Neural progenitor cell (in vitro differentiated cells): ENCODE measurements at regions not wholly inside any gene's neighbourhood (a gene's known extent, or its start where the extent isn't known, plus 50 kb on each side); places are given as distances from the start of the nearest gene placed in this dataset.

Experiments
- DNase-seq: peaks from one replicate; pipeline ENCODE4 v3.0.0-alpha.2; 2016; ENCODE audit warnings: low spot score
- H2AFZ ChIP-seq: fragments of 200-600 bp; sonication (generic); replicated peaks from 2 replicates; pipeline ENCODE4 v1.6.1; 2016; ENCODE audit warnings: antibody characterized with exemption
- H3F3A ChIP-seq: fragments of 200-600 bp; sonication (generic); 2 replicates; pipeline ENCODE4 v1.6.1; 2016; ENCODE audit warnings: antibody characterized with exemption, low read depth
- H3K27ac ChIP-seq: fragments of 200-600 bp; sonication (generic); 2 replicates; pipeline ENCODE4 v1.5.1; 2016; ENCODE audit warnings: mild to moderate bottlenecking
- H3K27me3 ChIP-seq: fragments of 200-600 bp; sonication (generic); 2 replicates; pipeline ENCODE4 v1.6.1; 2016; ENCODE audit warnings: mild to moderate bottlenecking, moderate library complexity
- H3K36me3 ChIP-seq: fragments of 200-600 bp; sonication (generic); 2 replicates; pipeline ENCODE4 v1.5.1; 2016
- H3K4me1 ChIP-seq: fragments of 200-600 bp; sonication (generic); 2 replicates; pipeline ENCODE4 v1.6.1; 2016; ENCODE audit warnings: mixed run types
- H3K4me2 ChIP-seq: fragments of 200-600 bp; sonication (generic); 2 replicates; pipeline ENCODE4 v1.6.1; 2016
- H3K4me3 ChIP-seq: fragments of 200-600 bp; sonication (generic); 2 replicates; pipeline ENCODE4 v1.5.1; 2016
- H3K79me2 ChIP-seq: fragments of 200-600 bp; sonication (generic); 2 replicates; pipeline ENCODE4 v1.6.1; 2016; ENCODE audit warnings: low read depth
- H3K9ac ChIP-seq: fragments of 200-600 bp; sonication (generic); 2 replicates; pipeline ENCODE4 v1.6.1; 2016
- H3K9me3 ChIP-seq: fragments of 200-600 bp; sonication (generic); 2 replicates; pipeline ENCODE4 v1.5.1; 2016; ENCODE audit warnings: low read depth
- H4K20me1 ChIP-seq: fragments of 200-600 bp; sonication (generic); 2 replicates; pipeline ENCODE4 v1.6.1; 2016; ENCODE audit warnings: low read depth
- H3K27ac Mint-ChIP-seq: 3 replicates; pipeline ENCODE4 v1.8.0; 2021; ENCODE audit warnings: mixed read lengths
- H3K27me3 Mint-ChIP-seq: 2 replicates; pipeline ENCODE4 v1.8.0; 2022; ENCODE audit warnings: low read depth, mild to moderate bottlenecking, inconsistent platforms, moderate library complexity, mixed read lengths; ENCODE audit not compliant: insufficient read depth
- H3K36me3 Mint-ChIP-seq: 3 replicates; pipeline ENCODE4 v1.8.0; 2021; ENCODE audit warnings: mixed read lengths
- H3K4me1 Mint-ChIP-seq: 3 replicates; pipeline ENCODE4 v1.8.0; 2021; ENCODE audit warnings: mixed read lengths
- H3K4me3 Mint-ChIP-seq: 3 replicates; pipeline ENCODE4 v1.8.0; 2021; ENCODE audit warnings: mild to moderate bottlenecking, moderate library complexity, mixed read lengths
- H3K9me3 Mint-ChIP-seq: 3 replicates; pipeline ENCODE4 v1.8.0; 2020; ENCODE audit warnings: mixed read lengths
- EZH2 ChIP-seq: fragments of 200-600 bp; sonication (generic); IDR thresholded peaks from 2 replicates; pipeline ENCODE4 v1.6.1; 2017; ENCODE audit warnings: antibody characterized with exemption, mild to moderate bottlenecking, moderate library complexity
- EZH2phosphoT487 ChIP-seq: fragments of 200-600 bp; sonication (generic); IDR thresholded peaks from 2 replicates; pipeline ENCODE4 v1.6.1; 2017; ENCODE audit warnings: antibody characterized with exemption
- TF ChIP-seq, protein P1 (sequence below): fragments of 200-600 bp; sonication (generic); IDR thresholded peaks from 2 replicates; pipeline ENCODE4 v1.5.1; 2017; ENCODE audit warnings: antibody characterized with exemption, mild to moderate bottlenecking

DNA sequence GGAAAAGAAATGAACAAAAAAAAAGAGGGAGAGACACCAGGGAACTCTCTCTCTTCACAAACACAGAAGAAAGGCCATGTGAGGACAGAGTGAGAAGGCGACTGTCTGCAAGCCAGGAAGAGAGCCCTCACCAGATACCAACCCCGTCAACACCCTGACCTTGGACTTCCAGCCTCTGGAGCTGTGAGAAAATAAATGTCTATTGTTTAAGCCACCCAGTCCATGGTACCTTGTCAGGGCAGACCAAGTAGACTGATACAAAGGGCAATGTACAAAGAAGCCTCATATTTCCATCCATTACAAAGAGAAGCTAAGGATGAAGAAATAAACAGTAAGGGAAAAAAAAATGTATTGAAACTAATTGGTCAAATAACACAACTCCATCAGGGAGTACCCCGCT is 146.6 kb downstream of the ZNF281 start:
- Histone ChIP-seq H2AFZ (no peak overlapping the region), H3K27me3 (no peaks in the 10 kb centered on the region), H3K4me1 (no peaks in the 10 kb centered on the region), H3K9ac (no peak overlapping the region), H3K9me3 (no peaks in the 10 kb centered on the region), H3K36me3 (no peaks in the 10 kb centered on the region), H3K4me3 (no peak overlapping the region), H3K79me2 (no peaks in the 10 kb centered on the region), H3F3A (no peaks in the 10 kb centered on the region), H3K4me2 (no peak overlapping the region), H4K20me1 (no peaks in the 10 kb centered on the region), H3K27ac (no peak overlapping the region)
- TF ChIP-seq, protein P1, sequence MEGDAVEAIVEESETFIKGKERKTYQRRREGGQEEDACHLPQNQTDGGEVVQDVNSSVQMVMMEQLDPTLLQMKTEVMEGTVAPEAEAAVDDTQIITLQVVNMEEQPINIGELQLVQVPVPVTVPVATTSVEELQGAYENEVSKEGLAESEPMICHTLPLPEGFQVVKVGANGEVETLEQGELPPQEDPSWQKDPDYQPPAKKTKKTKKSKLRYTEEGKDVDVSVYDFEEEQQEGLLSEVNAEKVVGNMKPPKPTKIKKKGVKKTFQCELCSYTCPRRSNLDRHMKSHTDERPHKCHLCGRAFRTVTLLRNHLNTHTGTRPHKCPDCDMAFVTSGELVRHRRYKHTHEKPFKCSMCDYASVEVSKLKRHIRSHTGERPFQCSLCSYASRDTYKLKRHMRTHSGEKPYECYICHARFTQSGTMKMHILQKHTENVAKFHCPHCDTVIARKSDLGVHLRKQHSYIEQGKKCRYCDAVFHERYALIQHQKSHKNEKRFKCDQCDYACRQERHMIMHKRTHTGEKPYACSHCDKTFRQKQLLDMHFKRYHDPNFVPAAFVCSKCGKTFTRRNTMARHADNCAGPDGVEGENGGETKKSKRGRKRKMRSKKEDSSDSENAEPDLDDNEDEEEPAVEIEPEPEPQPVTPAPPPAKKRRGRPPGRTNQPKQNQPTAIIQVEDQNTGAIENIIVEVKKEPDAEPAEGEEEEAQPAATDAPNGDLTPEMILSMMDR, result no peak
- TF ChIP-seq EZH2 (no peak), EZH2phosphoT487 (no peak)
- H3K36me3 Mint-ChIP-seq, result no peaks in the 10 kb centered on the region
- H3K4me1 Mint-ChIP-seq, result no peaks in the 10 kb centered on the region
- peaks cover 4% of the 10 kb centered on the region for H3K27me3 Mint-ChIP-seq
- H3K27ac Mint-ChIP-seq, result no peak overlapping the region
- H3K9me3 Mint-ChIP-seq, result peaks cover 2% of the 10 kb centered on the region
- no peak overlapping the region for H3K4me3 Mint-ChIP-seq
- DNase-seq, result no peak

- H3K4me1 ChIP-seq, result no peaks in the 10 kb centered on the region
- no peaks in the 10 kb centered on the region for H3K4me1 Mint-ChIP-seq
- no peak overlapping the region for H3K4me3 ChIP-seq
- H3K9me3 ChIP-seq, result no peaks in the 10 kb centered on the region
- DNase-seq, result no peak
- H3K27me3 Mint-ChIP-seq, result peaks cover 4% of the 10 kb centered on the region
- H3K9me3 Mint-ChIP-seq, result peaks cover 2% of the 10 kb centered on the region
- H3K27me3 ChIP-seq, result no peaks in the 10 kb centered on the region
- H3K27ac Mint-ChIP-seq, result no peak overlapping the region
- H3K4me2 ChIP-seq, result no peak overlapping the region
- no peaks in the 10 kb centered on the region for H3K79me2 ChIP-seq
- no peaks in the 10 kb centered on the region for H3K36me3 ChIP-seq
- no peaks in the 10 kb centered on the region for H3F3A ChIP-seq
- H3K9ac ChIP-seq, result no peak overlapping the region
- H3K36me3 Mint-ChIP-seq, result no peaks in the 10 kb centered on the region
- no peaks in the 10 kb centered on the region for H4K20me1 ChIP-seq
- no peak overlapping the region for H2AFZ ChIP-seq
- TF ChIP-seq, protein P1, result no peak
- no peak for TF ChIP-seq EZH2
- TF ChIP-seq EZH2phosphoT487, result no peak
- H3K4me3 Mint-ChIP-seq, result no peak overlapping the region
- no peak overlapping the region for H3K27ac ChIP-seq
Observed at GRCh38 chr1:200262326-200262965, 147.4 kb downstream of the ZNF281 start.

DNA sequence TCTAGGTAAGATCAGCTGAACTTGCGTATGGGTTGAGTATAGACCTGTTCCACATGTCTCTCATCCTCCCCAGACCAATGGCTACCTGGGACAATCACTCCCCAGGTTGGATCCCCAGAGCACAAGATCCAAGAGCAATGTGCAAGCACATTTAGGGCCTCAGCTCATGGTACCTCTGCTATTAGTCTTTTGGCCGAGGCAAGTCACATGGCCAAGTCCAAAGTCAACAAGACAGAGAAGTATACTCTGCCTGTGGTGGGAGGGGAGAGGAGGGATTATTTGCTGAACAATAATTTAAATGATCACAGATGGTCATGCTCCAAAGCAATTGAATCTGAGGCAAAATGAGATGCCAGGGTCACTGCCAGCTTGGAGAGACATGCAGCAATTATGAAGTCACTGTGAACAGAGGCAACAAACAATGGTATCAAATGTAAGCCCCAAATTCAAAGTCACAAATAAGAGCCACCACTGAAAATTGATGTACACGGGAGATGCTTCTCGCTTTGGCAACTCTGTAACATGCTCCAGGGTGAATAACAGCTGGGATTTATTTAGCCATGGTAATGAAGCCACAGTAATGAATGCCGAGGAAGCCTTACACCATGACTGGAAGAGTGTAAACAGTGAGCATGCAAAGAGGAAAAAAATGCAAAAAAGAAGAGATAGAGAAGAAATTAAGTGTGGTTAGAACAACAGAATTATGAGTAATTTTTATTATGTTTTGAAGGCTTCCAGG is 149.1 kb downstream of the ZNF281 start:
- H3K27ac ChIP-seq, result no peak overlapping the region
- H2AFZ ChIP-seq, result no peak overlapping the region
- Mint-ChIP-seq H3K27me3 (peaks cover 4% of the 10 kb centered on the region), H3K9me3 (peaks cover 2% of the 10 kb centered on the region), H3K4me3 (no peak overlapping the region), H3K36me3 (no peaks in the 10 kb centered on the region), H3K4me1 (no peaks in the 10 kb centered on the region), H3K27ac (no peak overlapping the region)
- no peaks in the 10 kb centered on the region for H3K36me3 ChIP-seq
- no peaks in the 10 kb centered on the region for H3K79me2 ChIP-seq
- no peaks in the 10 kb centered on the region for H3K27me3 ChIP-seq
- no peaks in the 10 kb centered on the region for H4K20me1 ChIP-seq
- H3F3A ChIP-seq, result no peaks in the 10 kb centered on the region
- H3K4me3 ChIP-seq, result no peak overlapping the region
- no peak for DNase-seq
- H3K4me1 ChIP-seq, result no peaks in the 10 kb centered on the region
- TF ChIP-seq, protein P1, result no peak
- TF ChIP-seq EZH2 (no peak), EZH2phosphoT487 (no peak)
- no peak overlapping the region for H3K9ac ChIP-seq
- H3K9me3 ChIP-seq, result no peaks in the 10 kb centered on the region
- H3K4me2 ChIP-seq, result no peak overlapping the region
